Choroid plexus epithelial cell (primary cell): ENCODE measurements at regions not wholly inside any gene's neighbourhood (a gene's known extent, or its start where the extent isn't known, plus 50 kb on each side); places are given as distances from the start of the nearest gene placed in this dataset.

Experiments used
- DNase-seq: peaks from one replicate; pipeline ENCODE4 v3.0.0-alpha.2; 2010; ENCODE audit warnings: low read depth
- H3K4me3 ChIP-seq: 2 replicates; pipeline ENCODE4 v1.5.1; 2011; ENCODE audit warnings: low read depth, mild to moderate bottlenecking, control low read depth, low read length, moderate library complexity
- CTCF ChIP-seq: conservative IDR thresholded peaks from 2 replicates; pipeline ENCODE4 v1.5.1; 2011; ENCODE audit warnings: low read depth, mild to moderate bottlenecking, control low read depth, inconsistent platforms, low read length, moderate library complexity

GRCh38 chr9:88646539-88647300 lies 111.7 kb downstream of the NXNL2 start:
- TF ChIP-seq CTCF: no peak
- H3K4me3 ChIP-seq: no peak overlapping the region
- DNase-seq: peak; percentile 34

- TF ChIP-seq CTCF: peak; percentile 65
- peak; percentile 97 for DNase-seq
- H3K4me3 ChIP-seq: no peak overlapping the region
Measured at GRCh38 chr9:88651682-88652633, 117.0 kb downstream of the NXNL2 start.

GRCh38 chr9:88652876-88653275 lies 117.9 kb downstream of the NXNL2 start:
- peak; percentile 31 for DNase-seq
- no peak overlapping the region for H3K4me3 ChIP-seq

GRCh38 chr9:88653406-88653805 lies 118.4 kb downstream of the NXNL2 start:
- DNase-seq: no peak
- H3K4me3 ChIP-seq: no peak overlapping the region
- TF ChIP-seq CTCF: no peak

More at GRCh38 chr9:88652876-88653275, 117.9 kb downstream of the NXNL2 start:
- TF ChIP-seq CTCF: no peak

GRCh38 chr9:88653911-88654310 lies 118.9 kb downstream of the NXNL2 start:
- peak; percentile 24 for DNase-seq
- TF ChIP-seq CTCF: no peak
- H3K4me3 ChIP-seq: no peak overlapping the region

GRCh38 chr9:88657893-88658292 lies 122.9 kb downstream of the NXNL2 start:
- TF ChIP-seq CTCF: no peak
- no peak overlapping the region for H3K4me3 ChIP-seq
- DNase-seq: peak; percentile 74
